H1 (cell line): ENCODE measurements at regions not wholly inside any gene's neighbourhood (a gene's known extent, or its start where the extent isn't known, plus 50 kb on each side); places are given as distances from the start of the nearest gene placed in this dataset.

Experiments used
- CTCF ChIA-PET: fragments of 300-600 bp; sonication (Branson Sonifier 250); formaldehyde crosslinking; loops from one replicate; lab custom pipeline; 2021; ENCODE audit not compliant: partially characterized antibody; lab: Charles Lee
- POLR2A ChIA-PET: fragments of 300-600 bp; sonication (Branson Sonifier 250); formaldehyde crosslinking; loops from one replicate; lab custom pipeline; 2021; ENCODE audit warnings: inconsistent platforms; ENCODE audit not compliant: partially characterized antibody; lab: Charles Lee
- DNase-seq, 2 experiments: peaks; one replicate each; pipeline versions ENCODE4 v3.0.0 to v3.0.0-alpha.2; 2010 to 2022; ENCODE audit warnings: low spot score in 2 of 2, low read depth in 1 of 2, mixed read lengths in 1 of 2
- FAIRE-seq: peaks from 2 replicates; lab custom pipeline; 2011; peaks lifted over from hg19 to GRCh38; lab: Jason Lieb, UNC
- H2AFZ ChIP-seq: 2 replicates; pipeline ENCODE4 v1.8.1; 2012; ENCODE audit warnings: low read length, inconsistent platforms
- H2AK5ac ChIP-seq: 2 replicates; pipeline ENCODE4 v1.6.1; 2013; ENCODE audit warnings: low read depth, low read length
- H2BK120ac ChIP-seq: replicated peaks from 2 replicates; pipeline ENCODE3; 2013; ENCODE audit warnings: low read depth, low read length, inconsistent platforms
- H2BK12ac ChIP-seq: 2 replicates; pipeline ENCODE4 v1.6.1; 2013; ENCODE audit warnings: low read depth, low read length
- H2BK15ac ChIP-seq: 2 replicates; pipeline ENCODE4 v1.6.1; 2013; ENCODE audit warnings: low read length
- H2BK20ac ChIP-seq: 2 replicates; pipeline ENCODE4 v1.6.1; 2013; ENCODE audit warnings: low read length
- H2BK5ac ChIP-seq: 2 replicates; pipeline ENCODE4 v1.6.1; 2013; ENCODE audit warnings: low read depth, low read length
- H3K14ac ChIP-seq: 2 replicates; pipeline ENCODE4 v1.6.1; 2013; ENCODE audit warnings: inconsistent platforms; ENCODE audit not compliant: insufficient read length
- H3K18ac ChIP-seq: 2 replicates; pipeline ENCODE4 v1.6.1; 2013; ENCODE audit warnings: low read length; ENCODE audit errors: extremely low read depth
- H3K23ac ChIP-seq: 2 replicates; pipeline ENCODE4 v1.6.1; 2013; ENCODE audit warnings: inconsistent platforms; ENCODE audit not compliant: insufficient read length
- H3K23me2 ChIP-seq: 2 replicates; pipeline ENCODE4 v1.6.1; 2013; ENCODE audit warnings: low read depth, low read length
- H3K27ac ChIP-seq: 2 replicates; pipeline ENCODE4 v1.6.1; 2011; ENCODE audit warnings: low read depth, low read length, inconsistent platforms
- H3K27me3 ChIP-seq, 4 experiments: replicated peaks in 1 of 4; 1 replicate in 1 of 4; 2 replicates in 3 of 4; pipeline versions ENCODE4 v1.6.1 to v1.8.1; 2011 to 2013; ENCODE audit warnings: low read length in 3 of 4, mild to moderate bottlenecking in 3 of 4, inconsistent platforms in 2 of 4, mixed read lengths in 2 of 4, moderate library complexity in 1 of 4; ENCODE audit not compliant: control insufficient read depth in 3 of 4, insufficient read depth in 3 of 4; ENCODE audit errors: extremely low read depth in 1 of 4
- H3K36me3 ChIP-seq, 4 experiments: 2 replicates each; pipeline versions ENCODE4 v1.6.1 to v1.8.1; 2011 to 2013; ENCODE audit warnings: mild to moderate bottlenecking in 4 of 4, low read length in 3 of 4, moderate library complexity in 2 of 4, control low read depth in 1 of 4, inconsistent platforms in 1 of 4; ENCODE audit not compliant: insufficient read depth in 4 of 4, control insufficient read depth in 2 of 4
- H3K4ac ChIP-seq: replicated peaks from 2 replicates; pipeline ENCODE3; 2013; ENCODE audit warnings: low read length, low read depth, mixed read lengths, inconsistent platforms; ENCODE audit not compliant: insufficient read length
- H3K4me1 ChIP-seq, 4 experiments: replicated peaks in 1 of 4; 1 replicate in 1 of 4; 2 replicates in 3 of 4; pipeline versions ENCODE4 v1.6.1 to v1.8.1; 2011 to 2013; ENCODE audit warnings: low read length in 3 of 4, inconsistent platforms in 2 of 4, mixed read lengths in 1 of 4; ENCODE audit not compliant: insufficient read depth in 4 of 4, control insufficient read depth in 3 of 4
- H3K4me2 ChIP-seq, 2 experiments: 2 replicates each; pipeline versions ENCODE4 v1.6.1 to v1.8.1; 2011 to 2013; ENCODE audit warnings: low read depth in 2 of 2, low read length in 2 of 2, control low read depth in 1 of 2, inconsistent platforms in 1 of 2, mild to moderate bottlenecking in 1 of 2; ENCODE audit not compliant: insufficient read depth in 1 of 2
- H3K4me3 ChIP-seq, 4 experiments: fragments of 200-600, 300-600 bp in 1 of 4; sonication (generic), shearing (Covaris generic), sonication (Bioruptor Twin) in 1 of 4; 2 replicates each; pipeline versions ENCODE4 v1.5.1 to v1.8.1; 2011 to 2016; ENCODE audit warnings: low read length in 4 of 4, low read depth in 3 of 4, control low read depth in 2 of 4, inconsistent platforms in 2 of 4, mild to moderate bottlenecking in 2 of 4, mixed read lengths in 1 of 4, moderate library complexity in 1 of 4; ENCODE audit not compliant: insufficient read depth in 2 of 4; ENCODE audit errors: extremely low read depth in 1 of 4
- H3K56ac ChIP-seq: replicated peaks from 2 replicates; pipeline ENCODE3; 2013; ENCODE audit warnings: low read depth, mild to moderate bottlenecking, mixed read lengths, low read length, inconsistent platforms; ENCODE audit not compliant: insufficient read length
- H3K79me1 ChIP-seq: 2 replicates; pipeline ENCODE4 v1.6.1; 2013; ENCODE audit warnings: low read depth, low read length, control low read depth
- H3K79me2 ChIP-seq, 2 experiments: 2 replicates each; pipeline versions ENCODE4 v1.6.1 to v1.8.1; 2012 to 2013; ENCODE audit warnings: low read length in 2 of 2, mild to moderate bottlenecking in 2 of 2, inconsistent platforms in 1 of 2; ENCODE audit not compliant: insufficient read depth in 2 of 2, control insufficient read depth in 1 of 2
- H3K9ac ChIP-seq, 4 experiments: replicated peaks in 1 of 4; 1 replicate in 1 of 4; 2 replicates in 3 of 4; pipeline versions ENCODE4 v1.6.1 to v1.8.1; 2011 to 2013; ENCODE audit warnings: low read depth in 3 of 4, low read length in 3 of 4, control low read depth in 2 of 4, mild to moderate bottlenecking in 2 of 4, moderate library complexity in 2 of 4, inconsistent platforms in 1 of 4; ENCODE audit errors: extremely low read depth in 1 of 4
- H3K9me3 ChIP-seq, 2 experiments: 2 replicates each; pipeline versions ENCODE4 v1.6.1 to v1.8.1; 2012 to 2013; ENCODE audit warnings: mild to moderate bottlenecking in 2 of 2, moderate library complexity in 2 of 2, control low read depth in 1 of 2, inconsistent platforms in 1 of 2, low read depth in 1 of 2, low read length in 1 of 2, mixed read lengths in 1 of 2; ENCODE audit not compliant: insufficient read depth in 2 of 2
- H4K20me1 ChIP-seq, 2 experiments: replicated peaks in 1 of 2; 2 replicates each; pipeline versions ENCODE3 to v1.8.1; 2011 to 2013; ENCODE audit warnings: inconsistent platforms in 2 of 2, low read length in 2 of 2, mild to moderate bottlenecking in 1 of 2; ENCODE audit not compliant: insufficient read depth in 2 of 2, control insufficient read depth in 1 of 2
- H4K5ac ChIP-seq: 2 replicates; pipeline ENCODE4 v1.6.1; 2013; ENCODE audit warnings: low read length, low read depth, mixed read lengths, inconsistent platforms; ENCODE audit not compliant: insufficient read length
- H4K8ac ChIP-seq: 2 replicates; pipeline ENCODE4 v1.8.0; 2013; ENCODE audit warnings: mild to moderate bottlenecking, moderate library complexity, low read length, inconsistent platforms; ENCODE audit not compliant: insufficient read depth; ENCODE audit errors: extremely low read depth
- H4K91ac ChIP-seq: replicated peaks from 2 replicates; pipeline ENCODE3; 2013; ENCODE audit warnings: low read length, mixed read lengths, inconsistent platforms; ENCODE audit not compliant: insufficient read length
- CREB1 ChIP-seq: IDR thresholded peaks from 2 replicates; pipeline ENCODE4 v1.6.1; 2012; ENCODE audit warnings: inconsistent platforms
- PHF8 ChIP-seq: fragments of 200-600 bp; sonication (generic); conservative IDR thresholded peaks from 2 replicates; pipeline ENCODE4 v1.7.1; 2012; ENCODE audit warnings: low read depth, mild to moderate bottlenecking, inconsistent platforms, low read length, moderate library complexity
- POLR2AphosphoS5 ChIP-seq: IDR thresholded peaks from 2 replicates; pipeline ENCODE4 v1.6.1; 2011; ENCODE audit warnings: low read depth, low read length

GRCh38 chr17:33511670-33512069 is 218.6 kb upstream of the ASIC2 start (continued):
- TF ChIP-seq POLR2AphosphoS5 = no peak

- no peaks in the 10 kb centered on the region for H3K79me2 ChIP-seq
- TF ChIP-seq CREB1 (no peak), PHF8 (no peak)
- no peak for FAIRE-seq
These were observed 219.0 kb upstream of the ASIC2 start for GRCh38 chr17:33512113-33512512.

More at GRCh38 chr17:33512113-33512512, 219.0 kb upstream of the ASIC2 start:
- H4K20me1 ChIP-seq = no peaks in the 10 kb centered on the region
- no peak overlapping the region for H3K4ac ChIP-seq
- no peak overlapping the region for H2AK5ac ChIP-seq
- H4K8ac ChIP-seq = no peak overlapping the region
- no peak overlapping the region for H3K56ac ChIP-seq
- DNase-seq = no peak
- no peaks in the 10 kb centered on the region for H3K9me3 ChIP-seq
- H3K23ac ChIP-seq = no peak overlapping the region
- peaks cover 2% of the 10 kb centered on the region; the same call in 1 of the 2 replicates for H3K23me2 ChIP-seq
- no peak overlapping the region; the same call in 1 of the 2 replicates for H2BK15ac ChIP-seq
- H3K18ac ChIP-seq = no peak overlapping the region
- no peak overlapping the region for H2BK20ac ChIP-seq
- no peaks in the 10 kb centered on the region for H3K27me3 ChIP-seq
- no peak overlapping the region for H2BK120ac ChIP-seq
- no peak overlapping the region for H4K91ac ChIP-seq
- no peak overlapping the region for H3K27ac ChIP-seq
- no peak overlapping the region for H2AFZ ChIP-seq
- POLR2A ChIA-PET = no interaction called here
- no peak overlapping the region for H3K4me3 ChIP-seq
- no peak overlapping the region for H2BK5ac ChIP-seq
- no peak overlapping the region for H3K4me2 ChIP-seq
- CTCF ChIA-PET = interaction anchor here (1.0 to 7.9 kb wide), 6 partner anchors 10 to 219 kb away, joined by 3 to 74 read pairs (median 4); partner anchors contain the start of gene ASIC2
- H3K36me3 ChIP-seq = no peaks in the 10 kb centered on the region
- no peak overlapping the region for H3K9ac ChIP-seq
- H3K4me1 ChIP-seq = no peaks in the 10 kb centered on the region
- H3K14ac ChIP-seq = no peak overlapping the region
- no peaks in the 10 kb centered on the region for H3K79me1 ChIP-seq
- no peak overlapping the region for H4K5ac ChIP-seq
- H2BK12ac ChIP-seq = no peak overlapping the region
